ENCODE measurements at regions not wholly inside any gene's neighbourhood (a gene's known extent, or its start where the extent isn't known, plus 50 kb on each side); places are given as distances from the start of the nearest gene placed in this dataset.

DNA sequence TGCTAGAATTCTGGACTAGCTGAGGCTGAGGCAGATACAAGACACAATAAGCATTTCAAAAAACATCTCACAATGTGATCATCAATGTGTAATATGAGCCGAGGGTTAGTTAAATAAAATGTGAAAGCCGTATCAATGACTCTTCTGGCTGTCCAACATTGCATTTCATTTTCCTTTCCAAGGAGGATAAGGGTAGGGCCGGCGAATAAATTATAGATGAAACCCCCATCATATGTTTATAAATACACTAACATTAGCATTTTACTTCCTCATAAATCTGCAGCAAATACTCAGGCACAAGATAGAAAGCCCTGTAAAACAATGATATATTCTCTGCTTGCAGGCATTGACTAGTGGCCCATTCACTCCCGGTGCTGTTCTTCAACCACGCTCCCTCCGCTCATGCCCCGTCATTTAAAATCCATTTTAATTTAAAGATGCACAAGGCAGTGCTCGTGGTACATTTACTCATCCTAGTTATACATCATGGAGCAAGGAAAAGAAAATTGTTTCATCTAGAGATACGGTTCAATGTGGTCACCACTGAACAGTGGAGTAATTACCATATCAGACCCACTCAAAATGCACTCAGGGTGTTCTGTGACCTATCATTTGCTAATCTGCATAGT, 59.9 kb upstream of the RCN1 start:
- Histone ChIP-seq H3K36me3 (ENCODE audit: control insufficient read depth in 2 of 2, extremely low read depth in 1 of 2, insufficient read depth in 1 of 2, low read length in 1 of 2) (no peaks in the 10 kb centered on the region), H3K27me3 (replicated peaks in 1 of 2; ENCODE audit: control insufficient read depth in 2 of 2, extremely low read depth in 1 of 2, insufficient read depth in 2 of 2, low read length in 1 of 2) (peaks cover 0 to 7% of the 10 kb centered on the region in 2 experiments), H3K27ac (ENCODE audit: low read length) (no peak overlapping the region), H3K4me1 (ENCODE audit: control insufficient read depth in 1 of 2, extremely low read depth in 1 of 2, insufficient read depth in 2 of 2, low read length in 2 of 2) (no peaks in the 10 kb centered on the region), H3K4me3 (ENCODE audit: control insufficient read depth in 1 of 2, extremely low read depth in 1 of 2, low read length in 1 of 2) (no peak overlapping the region), H3K9me3 (no peaks in the 10 kb centered on the region)
- POLR2A ChIA-PET = no interaction called here
- peaks cover 20 to 25% of the 10 kb centered on the region in 2 donors for H3K27me3 Mint-ChIP-seq
- no peaks in the 10 kb centered on the region for H3K9me3 Mint-ChIP-seq
- ATAC-seq (replicated peaks in 1 of 4) (no peak), DNase-seq (no peak)
- WGBS (ENCODE audit: insufficient coverage) = no CpG with 5 or more reads among the region's 10 CpGs
- no peaks in the 10 kb centered on the region for H3K36me3 Mint-ChIP-seq
- CTCF ChIA-PET = no interaction called here
- H3K4me3 Mint-ChIP-seq = no peak overlapping the region
- H3K27ac Mint-ChIP-seq = no peak overlapping the region
- H3K4me1 Mint-ChIP-seq = no peaks in the 10 kb centered on the region

DNA sequence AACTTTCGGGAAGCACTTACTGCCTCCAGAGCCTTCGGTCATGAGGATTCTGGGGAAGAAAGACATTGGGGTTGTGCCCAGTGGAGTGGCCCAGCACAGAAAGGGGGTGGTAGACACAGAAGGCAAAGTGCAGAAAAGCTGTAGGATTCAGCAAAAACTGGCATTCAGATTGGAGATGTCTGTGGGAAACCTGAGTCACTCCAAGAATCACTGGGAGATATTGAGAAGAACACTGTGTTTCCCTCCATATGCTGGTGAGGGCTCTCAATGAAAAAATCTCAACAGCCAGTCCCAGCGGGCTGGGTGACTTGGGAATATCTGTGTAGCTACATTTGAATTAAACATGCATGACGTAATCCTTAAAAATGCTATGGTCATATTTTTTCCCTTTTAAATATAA, 61.2 kb upstream of the RCN1 start:
- H3K9me3 Mint-ChIP-seq = no peaks in the 10 kb centered on the region
- H3K4me3 Mint-ChIP-seq = no peak overlapping the region
- H3K4me3 ChIP-seq (ENCODE audit: control insufficient read depth in 1 of 2, extremely low read depth in 1 of 2, low read length in 1 of 2) = no peak overlapping the region
- peaks cover 20 to 25% of the 10 kb centered on the region in 2 donors for H3K27me3 Mint-ChIP-seq
- no peaks in the 10 kb centered on the region for H3K4me1 ChIP-seq (ENCODE audit: control insufficient read depth in 1 of 2, extremely low read depth in 1 of 2, insufficient read depth in 2 of 2, low read length in 2 of 2)
- H3K36me3 Mint-ChIP-seq = no peaks in the 10 kb centered on the region
- H3K36me3 ChIP-seq (ENCODE audit: control insufficient read depth in 2 of 2, extremely low read depth in 1 of 2, insufficient read depth in 1 of 2, low read length in 1 of 2) = no peaks in the 10 kb centered on the region
- no peaks in the 10 kb centered on the region for H3K9me3 ChIP-seq
- 100% methylated on average over 2 of the region's 4 CpGs for WGBS (ENCODE audit: insufficient coverage)
- no peak overlapping the region for H3K27ac ChIP-seq (ENCODE audit: low read length)
- H3K4me1 Mint-ChIP-seq = no peaks in the 10 kb centered on the region
- H3K27ac Mint-ChIP-seq = no peak overlapping the region
- ChIA-PET POLR2A (no interaction called here), CTCF (no interaction called here)
- ATAC-seq (replicated peaks in 1 of 4) (no peak), DNase-seq (no peak)
- H3K27me3 ChIP-seq (replicated peaks in 1 of 2; ENCODE audit: control insufficient read depth in 2 of 2, extremely low read depth in 1 of 2, insufficient read depth in 2 of 2, low read length in 1 of 2) = peaks cover 0 to 7% of the 10 kb centered on the region in 2 experiments

DNA sequence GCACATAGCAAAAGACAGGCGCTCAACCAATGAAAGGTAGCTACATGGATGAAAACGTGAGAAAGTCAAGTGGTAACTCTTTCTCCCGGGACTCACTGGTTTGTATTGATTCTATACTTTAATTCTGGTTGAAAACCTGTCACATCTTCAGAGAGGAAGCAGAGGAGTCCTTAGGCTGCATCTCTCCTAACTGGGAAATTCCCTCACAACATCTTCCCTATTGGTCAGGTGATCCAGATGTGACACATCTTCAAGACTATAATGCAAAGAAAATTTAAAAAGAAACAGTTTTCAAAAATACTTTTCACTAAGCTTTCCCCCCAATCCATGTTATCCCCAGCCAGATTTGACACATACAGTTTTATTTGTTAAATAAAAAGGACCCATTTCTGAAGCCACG, 62.7 kb upstream of the RCN1 start:
- Histone ChIP-seq H3K4me3 (ENCODE audit: control insufficient read depth in 1 of 2, extremely low read depth in 1 of 2, low read length in 1 of 2) (no peak overlapping the region), H3K9me3 (no peaks in the 10 kb centered on the region), H3K36me3 (ENCODE audit: control insufficient read depth in 2 of 2, extremely low read depth in 1 of 2, insufficient read depth in 1 of 2, low read length in 1 of 2) (no peaks in the 10 kb centered on the region), H3K27me3 (replicated peaks in 1 of 2; ENCODE audit: control insufficient read depth in 2 of 2, extremely low read depth in 1 of 2, insufficient read depth in 2 of 2, low read length in 1 of 2) (peaks cover 0 to 7% of the 10 kb centered on the region in 2 experiments), H3K27ac (ENCODE audit: low read length) (no peak overlapping the region), H3K4me1 (ENCODE audit: control insufficient read depth in 1 of 2, extremely low read depth in 1 of 2, insufficient read depth in 2 of 2, low read length in 2 of 2) (no peaks in the 10 kb centered on the region)
- Mint-ChIP-seq H3K27ac (no peak overlapping the region), H3K4me1 (no peaks in the 10 kb centered on the region), H3K4me3 (no peak overlapping the region), H3K36me3 (no peaks in the 10 kb centered on the region), H3K9me3 (no peaks in the 10 kb centered on the region), H3K27me3 (peaks cover 20 to 25% of the 10 kb centered on the region in 2 donors)
- ChIA-PET POLR2A (no interaction called here), CTCF (no interaction called here)
- ATAC-seq (replicated peaks in 1 of 4) = no peak
- 100% methylated on average over 1 of the region's 4 CpGs for WGBS (ENCODE audit: insufficient coverage)
- no peak for DNase-seq

DNA sequence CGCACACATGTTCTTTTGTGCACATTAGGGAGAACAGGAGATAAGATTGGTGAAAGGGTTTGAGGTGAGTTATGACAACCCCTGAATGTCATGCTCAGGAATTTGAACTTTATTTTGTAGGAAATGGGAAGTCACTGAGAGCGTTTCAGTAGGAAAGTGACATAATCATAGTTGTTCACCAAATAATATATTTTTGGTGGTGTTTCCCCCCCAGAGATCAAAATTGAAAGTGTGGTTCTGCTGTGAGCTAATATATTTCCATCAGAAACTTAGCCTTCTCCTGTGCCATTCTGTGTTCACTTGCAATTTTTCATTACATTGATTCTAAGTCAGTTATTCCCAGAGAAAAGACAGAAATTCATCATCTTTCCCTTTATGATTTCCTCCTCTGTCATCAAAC, 64.1 kb upstream of the RCN1 start:
- H3K9me3 Mint-ChIP-seq = no peaks in the 10 kb centered on the region
- H3K4me1 ChIP-seq (ENCODE audit: control insufficient read depth in 1 of 2, extremely low read depth in 1 of 2, insufficient read depth in 2 of 2, low read length in 2 of 2) = no peaks in the 10 kb centered on the region
- no peak overlapping the region for H3K27ac Mint-ChIP-seq
- H3K36me3 Mint-ChIP-seq = no peaks in the 10 kb centered on the region
- H3K9me3 ChIP-seq = no peaks in the 10 kb centered on the region
- CTCF ChIA-PET = no interaction called here
- no peak for ATAC-seq (replicated peaks in 1 of 4)
- H3K4me3 ChIP-seq (ENCODE audit: control insufficient read depth in 1 of 2, extremely low read depth in 1 of 2, low read length in 1 of 2) = no peak overlapping the region
- no peak overlapping the region for H3K4me3 Mint-ChIP-seq
- H3K4me1 Mint-ChIP-seq = no peaks in the 10 kb centered on the region
- peaks cover 15 to 25% of the 10 kb centered on the region in 2 donors for H3K27me3 Mint-ChIP-seq
- no peaks in the 10 kb centered on the region for H3K36me3 ChIP-seq (ENCODE audit: control insufficient read depth in 2 of 2, extremely low read depth in 1 of 2, insufficient read depth in 1 of 2, low read length in 1 of 2)
- H3K27me3 ChIP-seq (replicated peaks in 1 of 2; ENCODE audit: control insufficient read depth in 2 of 2, extremely low read depth in 1 of 2, insufficient read depth in 2 of 2, low read length in 1 of 2) = peaks cover 0 to 7% of the 10 kb centered on the region in 2 experiments
- H3K27ac ChIP-seq (ENCODE audit: low read length) = no peak overlapping the region
- POLR2A ChIA-PET = no interaction called here
- 100% methylated on average over 1 of the region's 2 CpGs for whole genome bisulfite sequencing (ENCODE audit: insufficient coverage)
- no peak for DNase-seq

DNA sequence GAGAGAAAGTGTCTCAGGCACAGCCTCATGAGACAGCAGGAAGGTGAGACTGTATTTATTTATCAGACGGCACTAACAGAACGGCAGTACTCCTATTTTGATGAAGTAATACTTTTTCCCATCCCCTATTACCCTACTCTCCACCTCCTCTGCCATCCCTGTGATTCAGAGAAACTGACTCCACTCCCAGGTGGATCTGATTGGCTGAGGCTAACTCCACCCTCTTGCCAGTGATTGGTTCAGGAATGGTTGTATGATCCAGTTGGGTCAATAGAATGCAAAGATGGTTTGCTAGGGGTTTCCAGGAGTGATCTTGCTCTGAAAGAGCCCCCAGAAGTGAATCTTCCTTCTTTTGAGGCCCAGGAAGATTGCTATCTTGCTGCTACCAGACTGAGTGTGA, 65.9 kb upstream of the RCN1 start:
- DNase-seq (no peak), ATAC-seq (replicated peaks in 1 of 4) (no peak)
- Histone ChIP-seq H3K27me3 (replicated peaks in 1 of 2; ENCODE audit: control insufficient read depth in 2 of 2, extremely low read depth in 1 of 2, insufficient read depth in 2 of 2, low read length in 1 of 2) (peaks cover 0 to 7% of the 10 kb centered on the region in 2 experiments), H3K9me3 (no peaks in the 10 kb centered on the region), H3K4me1 (ENCODE audit: control insufficient read depth in 1 of 2, extremely low read depth in 1 of 2, insufficient read depth in 2 of 2, low read length in 2 of 2) (no peaks in the 10 kb centered on the region), H3K36me3 (ENCODE audit: control insufficient read depth in 2 of 2, extremely low read depth in 1 of 2, insufficient read depth in 1 of 2, low read length in 1 of 2) (no peaks in the 10 kb centered on the region), H3K4me3 (ENCODE audit: control insufficient read depth in 1 of 2, extremely low read depth in 1 of 2, low read length in 1 of 2) (no peak overlapping the region), H3K27ac (ENCODE audit: low read length) (no peak overlapping the region)
- ChIA-PET CTCF (no interaction called here), POLR2A (interaction anchor here in 1 of 2 donors (0.5 kb wide), 1 partner anchor 627 kb away, joined by 3 read pairs; no protein-coding TSS in a partner anchor)
- no peak overlapping the region for H3K27ac Mint-ChIP-seq
- no peak overlapping the region for H3K4me3 Mint-ChIP-seq
- H3K27me3 Mint-ChIP-seq = peaks cover 12 to 18% of the 10 kb centered on the region in 2 donors
- H3K36me3 Mint-ChIP-seq = no peaks in the 10 kb centered on the region
- no peaks in the 10 kb centered on the region for H3K9me3 Mint-ChIP-seq
- WGBS (ENCODE audit: insufficient coverage) = no CpG with 5 or more reads among the region's 2 CpGs
- no peaks in the 10 kb centered on the region for H3K4me1 Mint-ChIP-seq

DNA sequence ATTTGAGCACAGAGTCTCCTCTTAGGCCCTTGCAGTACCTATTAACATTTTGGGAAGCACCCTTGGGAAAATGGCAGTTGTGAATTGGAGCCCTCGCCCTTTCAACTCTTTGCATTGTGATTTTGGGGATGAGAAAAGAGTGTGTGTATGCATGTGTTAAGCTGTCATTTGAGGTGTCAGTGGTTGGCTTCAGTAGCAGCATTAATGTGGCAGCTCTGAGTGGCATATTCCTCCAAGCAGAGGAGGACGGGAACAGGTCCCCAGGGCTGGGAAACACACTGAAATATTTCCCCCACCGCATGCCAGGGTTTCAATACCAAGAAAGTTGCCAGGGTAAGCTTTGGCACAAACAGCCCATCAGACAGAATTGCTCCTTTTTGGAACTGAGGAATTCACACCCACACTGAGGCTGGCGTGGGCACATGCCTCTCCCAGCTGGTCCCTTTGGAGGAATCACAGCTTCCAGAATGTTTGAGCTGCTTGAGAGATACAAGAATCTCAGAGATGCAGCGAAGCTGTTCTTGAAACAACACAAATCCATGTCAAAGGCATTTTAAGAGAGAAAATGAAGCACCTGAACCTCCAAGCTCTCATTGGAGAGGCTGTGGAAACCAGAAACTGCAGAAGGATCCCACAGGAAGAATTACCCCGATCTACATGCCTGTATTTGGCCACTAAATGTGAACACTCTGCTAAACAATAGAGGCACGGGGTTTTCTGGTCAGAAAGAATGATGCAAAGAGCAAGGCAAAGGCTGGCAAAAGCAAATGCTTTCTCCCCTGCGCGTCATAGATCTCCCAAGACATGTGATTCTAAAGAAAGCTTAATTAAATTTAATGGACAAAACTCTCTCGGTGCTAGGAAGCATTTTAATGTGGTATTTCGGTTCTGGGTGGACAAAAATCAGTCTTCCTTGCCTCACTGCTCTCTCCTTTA, 67.2 kb upstream of the RCN1 start:
- WGBS (ENCODE audit: insufficient coverage) = 80% methylated on average over 7 of the region's 11 CpGs
- H3K36me3 Mint-ChIP-seq = no peaks in the 10 kb centered on the region
- H3K9me3 Mint-ChIP-seq = no peaks in the 10 kb centered on the region
- H3K27ac ChIP-seq (ENCODE audit: low read length) = no peak overlapping the region
- no peaks in the 10 kb centered on the region for H3K36me3 ChIP-seq (ENCODE audit: control insufficient read depth in 2 of 2, extremely low read depth in 1 of 2, insufficient read depth in 1 of 2, low read length in 1 of 2)
- H3K27ac Mint-ChIP-seq = no peak overlapping the region
- no peak overlapping the region for H3K4me3 Mint-ChIP-seq
- ChIA-PET CTCF (no interaction called here), POLR2A (no interaction called here)
- H3K4me1 ChIP-seq (ENCODE audit: control insufficient read depth in 1 of 2, extremely low read depth in 1 of 2, insufficient read depth in 2 of 2, low read length in 2 of 2) = no peaks in the 10 kb centered on the region
- H3K4me1 Mint-ChIP-seq = no peaks in the 10 kb centered on the region
- H3K9me3 ChIP-seq = no peaks in the 10 kb centered on the region
- peaks cover 5 to 18% of the 10 kb centered on the region in 2 donors for H3K27me3 Mint-ChIP-seq
- ATAC-seq (replicated peaks in 1 of 4) (no peak), DNase-seq (no peak)
- peaks cover 0 to 3% of the 10 kb centered on the region in 2 experiments for H3K27me3 ChIP-seq (replicated peaks in 1 of 2; ENCODE audit: control insufficient read depth in 2 of 2, extremely low read depth in 1 of 2, insufficient read depth in 2 of 2, low read length in 1 of 2)
- no peak overlapping the region for H3K4me3 ChIP-seq (ENCODE audit: control insufficient read depth in 1 of 2, extremely low read depth in 1 of 2, low read length in 1 of 2)

Measured in T-cell (primary cell).